ENCODE measurements at regions not wholly inside any gene's neighbourhood (a gene's known extent, or its start where the extent isn't known, plus 50 kb on each side); places are given as distances from the start of the nearest gene placed in this dataset.
"Not testable (repeated sequence)": the region's sequence is repeated elsewhere in the genome, so short reads cannot be mapped to it uniquely, and the experiment has no call there.

GRCh38 chr5:108528655-108529054 lies 146.8 kb upstream of the FBXL17 start:
- DNase-seq, result no peak

- no peak for DNase-seq
Observed at GRCh38 chr5:108524564-108524963, 142.7 kb upstream of the FBXL17 start.

- DNase-seq, result no peak
Observed at GRCh38 chr5:108523360-108523759, 141.5 kb upstream of the FBXL17 start.

GRCh38 chr5:108521841-108522506 lies 140.1 kb upstream of the FBXL17 start:
- DNase-seq, result no peak

GRCh38 chr5:108521011-108521700 lies 139.3 kb upstream of the FBXL17 start:
- no peak for DNase-seq

GRCh38 chr5:108516785-108517184 lies 134.9 kb upstream of the FBXL17 start:
- no peak for DNase-seq

- no peak for DNase-seq
Observed at GRCh38 chr5:108515517-108516105, 133.7 kb upstream of the FBXL17 start.

- no peak for DNase-seq
Observed at GRCh38 chr5:108508979-108509378, 127.1 kb upstream of the FBXL17 start.

GRCh38 chr5:108507631-108508030 lies 125.7 kb upstream of the FBXL17 start:
- no peak for DNase-seq

- no peak for DNase-seq
Observed at GRCh38 chr5:108505608-108506007, 123.7 kb upstream of the FBXL17 start.

- DNase-seq, result no peak
Observed at GRCh38 chr5:108504974-108505373, 123.1 kb upstream of the FBXL17 start.

- no peak for DNase-seq
Observed at GRCh38 chr5:108503986-108504385, 122.1 kb upstream of the FBXL17 start.

GRCh38 chr5:108495615-108496014 lies 113.7 kb upstream of the FBXL17 start:
- DNase-seq, result not testable (repeated sequence)

GRCh38 chr5:108487951-108488350 lies 106.1 kb upstream of the FBXL17 start:
- DNase-seq, result no peak

GRCh38 chr5:108484035-108484434 lies 102.1 kb upstream of the FBXL17 start:
- DNase-seq, result no peak

GRCh38 chr5:108481355-108481931 lies 99.5 kb upstream of the FBXL17 start:
- DNase-seq, result no peak

GRCh38 chr5:108472237-108472636 lies 90.3 kb upstream of the FBXL17 start:
- DNase-seq, result no peak

- no peak for DNase-seq
Observed at GRCh38 chr5:108467563-108467962, 85.7 kb upstream of the FBXL17 start.

- no peak for DNase-seq
Observed at GRCh38 chr5:108461628-108462367, 79.9 kb upstream of the FBXL17 start.

GRCh38 chr5:108459769-108460168 lies 77.9 kb upstream of the FBXL17 start:
- DNase-seq, result no peak

- DNase-seq, result no peak
Observed at GRCh38 chr5:108451269-108451668, 69.4 kb upstream of the FBXL17 start.

GRCh38 chr5:108444130-108444529 lies 62.2 kb upstream of the FBXL17 start:
- not testable (repeated sequence) for DNase-seq

- not testable (repeated sequence) for DNase-seq
Observed at GRCh38 chr5:108442063-108442651, 60.3 kb upstream of the FBXL17 start.
